ENCODE measurements at regions not wholly inside any gene's neighbourhood (a gene's known extent, or its start where the extent isn't known, plus 50 kb on each side); places are given as distances from the start of the nearest gene placed in this dataset.

DNA sequence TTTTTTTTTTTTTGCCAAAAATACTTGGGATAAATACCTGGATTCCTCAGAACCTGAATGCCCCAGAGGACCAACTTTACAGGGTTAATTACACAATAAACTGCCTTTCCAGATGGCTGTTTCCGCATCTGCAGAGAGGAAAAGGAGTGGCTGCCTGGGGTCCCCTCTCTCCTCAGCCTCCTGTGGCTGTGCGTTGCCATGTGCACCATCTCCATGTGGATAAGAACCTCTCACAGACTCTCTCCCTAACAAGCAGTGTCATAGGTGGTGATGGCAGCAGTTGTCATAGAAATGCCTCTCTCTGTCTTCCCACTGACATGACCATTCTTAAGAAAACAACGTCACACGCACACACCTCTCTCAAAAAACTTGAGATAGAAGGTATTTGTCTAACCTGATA lies 179.4 kb downstream of the RPLP1 start:
- no peak overlapping the region for H3K4me3 ChIP-seq (ENCODE audit: low read depth, low read length)
- TF ChIP-seq, protein P1, sequence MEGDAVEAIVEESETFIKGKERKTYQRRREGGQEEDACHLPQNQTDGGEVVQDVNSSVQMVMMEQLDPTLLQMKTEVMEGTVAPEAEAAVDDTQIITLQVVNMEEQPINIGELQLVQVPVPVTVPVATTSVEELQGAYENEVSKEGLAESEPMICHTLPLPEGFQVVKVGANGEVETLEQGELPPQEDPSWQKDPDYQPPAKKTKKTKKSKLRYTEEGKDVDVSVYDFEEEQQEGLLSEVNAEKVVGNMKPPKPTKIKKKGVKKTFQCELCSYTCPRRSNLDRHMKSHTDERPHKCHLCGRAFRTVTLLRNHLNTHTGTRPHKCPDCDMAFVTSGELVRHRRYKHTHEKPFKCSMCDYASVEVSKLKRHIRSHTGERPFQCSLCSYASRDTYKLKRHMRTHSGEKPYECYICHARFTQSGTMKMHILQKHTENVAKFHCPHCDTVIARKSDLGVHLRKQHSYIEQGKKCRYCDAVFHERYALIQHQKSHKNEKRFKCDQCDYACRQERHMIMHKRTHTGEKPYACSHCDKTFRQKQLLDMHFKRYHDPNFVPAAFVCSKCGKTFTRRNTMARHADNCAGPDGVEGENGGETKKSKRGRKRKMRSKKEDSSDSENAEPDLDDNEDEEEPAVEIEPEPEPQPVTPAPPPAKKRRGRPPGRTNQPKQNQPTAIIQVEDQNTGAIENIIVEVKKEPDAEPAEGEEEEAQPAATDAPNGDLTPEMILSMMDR (IDR thresholded peaks at IDR 0.05; ENCODE audit: borderline replicate concordance, insufficient read depth, low read depth, low read length), result no peak

DNA sequence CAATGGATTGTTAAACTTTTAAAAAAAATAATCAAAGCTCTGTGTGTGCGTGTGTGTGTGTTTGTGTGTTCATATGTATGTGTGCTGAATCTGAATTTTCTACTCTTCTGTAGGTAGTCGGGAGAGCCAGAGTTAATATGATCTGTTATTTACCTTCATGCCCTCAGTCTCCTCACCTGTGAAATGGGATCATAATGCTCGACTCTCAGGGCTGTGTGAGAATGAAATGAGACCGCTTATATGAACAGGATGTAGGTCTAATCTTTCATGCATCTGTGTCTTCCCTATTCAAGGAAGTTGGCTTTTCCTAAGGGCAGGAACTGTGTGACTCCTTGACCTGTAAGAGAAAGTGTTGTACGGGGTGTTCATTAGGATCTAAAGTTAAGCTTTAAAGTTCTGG lies 182.2 kb downstream of the RPLP1 start:
- H3K4me3 ChIP-seq (ENCODE audit: low read depth, low read length), result no peak overlapping the region

DNA sequence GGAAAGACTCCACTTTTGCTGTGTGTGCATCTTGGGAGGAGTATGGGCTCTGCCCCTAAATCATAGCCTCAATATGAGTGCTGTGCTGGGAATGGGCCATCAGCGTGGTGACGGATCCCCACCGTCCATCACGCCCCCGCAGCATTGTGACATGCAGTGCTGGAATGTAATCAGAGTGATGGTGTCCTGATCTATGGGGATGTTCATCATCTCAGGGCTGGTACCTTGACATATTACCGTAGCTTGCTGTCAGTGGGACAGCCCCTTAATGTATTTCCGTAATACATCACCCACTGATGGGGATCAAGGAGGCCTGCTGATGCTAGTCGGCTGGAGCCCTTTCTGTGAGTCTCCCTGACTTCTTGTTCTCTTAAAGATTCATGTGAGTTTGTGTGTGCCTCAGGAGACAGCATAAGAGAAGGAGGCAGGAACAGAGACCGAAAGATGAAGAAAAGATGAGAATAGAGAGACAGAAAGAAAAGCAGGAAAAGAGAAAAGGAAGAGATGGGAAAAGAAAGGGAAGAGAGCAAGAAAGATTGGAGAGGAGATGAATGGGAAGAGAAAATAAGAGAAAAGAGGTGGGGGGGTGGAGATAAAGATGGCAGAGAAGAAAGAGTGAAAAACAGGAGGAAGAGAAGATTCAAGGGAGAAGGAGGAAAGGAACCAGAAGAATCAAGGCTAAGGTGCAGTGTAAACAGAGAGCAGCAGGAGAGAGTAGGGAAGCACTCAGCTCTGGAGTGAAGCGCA lies 183.7 kb downstream of the RPLP1 start:
- TF ChIP-seq, protein P1 (IDR thresholded peaks at IDR 0.05; ENCODE audit: borderline replicate concordance, insufficient read depth, low read depth, low read length), result no peak
- no peak overlapping the region for H3K4me3 ChIP-seq (ENCODE audit: low read depth, low read length)

More for the DNA sequence above, 182.2 kb downstream of the RPLP1 start:
- TF ChIP-seq, protein P1 (IDR thresholded peaks at IDR 0.05; ENCODE audit: borderline replicate concordance, insufficient read depth, low read depth, low read length), result no peak

DNA sequence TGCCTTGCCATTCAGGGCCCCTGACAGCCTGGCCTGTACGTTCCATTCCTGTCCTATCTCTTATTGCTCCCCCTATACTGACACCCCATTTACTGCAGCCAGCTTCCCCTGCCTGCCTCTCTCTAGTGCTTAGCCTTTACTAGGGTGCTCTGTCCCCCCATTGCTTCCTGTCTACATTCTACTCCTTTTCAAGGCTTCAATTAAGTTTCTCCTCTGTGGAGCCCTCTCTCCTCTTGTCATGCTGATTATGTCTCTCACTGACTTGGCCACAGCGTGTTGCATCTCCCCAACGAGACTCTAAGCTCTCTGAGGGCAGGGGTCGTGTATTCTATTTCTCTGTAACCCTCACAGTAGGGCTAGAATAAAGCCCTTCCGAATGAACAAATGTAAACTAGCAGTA lies 185.2 kb downstream of the RPLP1 start:
- TF ChIP-seq, protein P1 (IDR thresholded peaks at IDR 0.05; ENCODE audit: borderline replicate concordance, insufficient read depth, low read depth, low read length), result no peak
- no peak overlapping the region for H3K4me3 ChIP-seq (ENCODE audit: low read depth, low read length)

DNA sequence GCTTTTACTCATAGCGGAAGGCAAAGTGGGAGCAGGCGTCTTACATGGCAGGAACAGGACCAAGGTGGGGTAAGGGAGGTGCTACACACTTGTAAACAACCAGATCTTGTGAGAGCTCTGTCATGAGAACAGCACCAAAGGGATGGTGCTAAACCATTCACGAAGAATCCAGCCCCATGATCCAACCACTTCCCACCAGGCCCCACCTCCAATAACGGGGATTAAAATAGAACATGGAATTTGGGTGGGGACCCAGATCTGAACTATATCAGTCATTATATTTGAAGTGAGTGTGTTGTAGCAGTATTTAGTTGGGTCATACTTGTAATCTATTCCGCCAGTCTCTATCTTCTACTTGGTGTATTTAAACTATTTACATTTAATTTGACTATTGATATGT lies 190.9 kb downstream of the RPLP1 start:
- TF ChIP-seq, protein P1 (IDR thresholded peaks at IDR 0.05; ENCODE audit: borderline replicate concordance, insufficient read depth, low read depth, low read length), result no peak
- H3K4me3 ChIP-seq (ENCODE audit: low read depth, low read length), result no peak overlapping the region

DNA sequence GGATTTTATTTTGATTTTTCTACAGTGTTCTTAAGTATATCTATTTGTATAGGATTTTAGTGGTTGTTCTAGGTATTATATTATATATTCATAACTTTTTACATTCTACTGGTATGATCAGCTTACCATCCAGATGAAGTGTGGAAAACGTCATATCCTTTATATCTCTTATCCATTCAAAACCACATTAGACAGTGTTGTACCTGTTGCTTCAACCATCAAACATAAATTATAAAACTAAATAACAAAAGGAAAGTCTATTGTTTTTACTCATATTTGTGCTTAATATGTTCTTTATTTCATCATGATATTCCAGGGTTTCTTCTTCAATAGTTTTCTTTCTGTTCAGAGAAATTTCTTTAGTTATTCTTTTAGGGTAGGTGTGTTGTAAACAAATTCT lies 191.4 kb downstream of the RPLP1 start:
- no peak overlapping the region for H3K4me3 ChIP-seq (ENCODE audit: low read depth, low read length)
- TF ChIP-seq, protein P1 (IDR thresholded peaks at IDR 0.05; ENCODE audit: borderline replicate concordance, insufficient read depth, low read depth, low read length), result no peak

DNA sequence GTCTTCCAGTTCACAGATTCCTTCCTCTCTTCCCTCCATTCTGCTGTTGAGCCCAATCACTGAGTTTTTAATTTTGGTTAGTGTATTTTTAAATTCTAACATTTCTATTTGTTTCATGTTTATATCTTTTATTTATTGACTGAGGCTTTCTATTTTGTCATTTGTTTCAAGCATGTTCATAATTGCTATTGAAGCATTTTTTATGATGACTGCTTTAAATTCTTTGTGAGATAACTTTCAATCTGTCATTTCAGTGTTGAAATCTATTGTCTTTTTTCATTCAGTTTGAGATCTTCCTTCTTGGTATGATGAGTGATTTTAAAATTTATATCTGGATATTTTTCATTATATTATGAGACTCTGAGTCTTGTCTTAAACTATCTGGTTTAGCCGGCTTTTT lies 192.3 kb downstream of the RPLP1 start:
- no peak overlapping the region for H3K4me3 ChIP-seq (ENCODE audit: low read depth, low read length)
- TF ChIP-seq, protein P1 (IDR thresholded peaks at IDR 0.05; ENCODE audit: borderline replicate concordance, insufficient read depth, low read depth, low read length), result no peak
